ENCODE measurements at regions not wholly inside any gene's neighbourhood (a gene's known extent, or its start where the extent isn't known, plus 50 kb on each side); places are given as distances from the start of the nearest gene placed in this dataset.

DNA sequence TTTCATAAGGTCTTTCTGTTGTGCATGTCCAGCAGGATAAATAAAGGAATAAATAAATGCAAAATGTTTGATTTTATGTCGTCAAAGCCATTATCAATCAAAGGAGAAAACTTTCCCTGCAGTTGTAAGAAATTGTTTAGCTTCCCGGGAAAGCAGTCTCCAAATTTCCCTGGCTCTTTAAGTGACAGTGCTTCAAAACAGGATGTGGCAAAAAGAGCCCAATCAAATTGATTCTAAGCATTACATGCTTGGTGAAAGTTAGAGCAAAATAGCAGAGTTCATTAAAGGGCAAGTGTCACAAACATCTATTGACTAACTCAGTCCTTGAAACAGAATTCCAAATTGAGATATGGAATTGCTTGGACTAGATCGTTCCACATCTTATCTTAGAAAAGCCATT is 704.1 kb downstream of the PRELID2 start:
- WGBS, 4 donors: 27 to 40% (median 38%) methylated on average over 3 of the region's 3 CpGs
- intact Hi-C loops (cut with DNase I): no loop called here
- Histone ChIP-seq H3K9me3 (replicated peaks in 1 of 3) (no peaks in the 10 kb centered on the region), H3K27me3 (no peaks in the 10 kb centered on the region), H3K4me3 (no peak overlapping the region), H3K36me3 (replicated peaks in 1 of 2) (no peaks in the 10 kb centered on the region), H3K27ac (no peak overlapping the region), H3K4me1 (replicated peaks in 1 of 2) (no peaks in the 10 kb centered on the region)
- TF ChIP-seq POLR2A (IDR thresholded peaks at IDR 0.05): no peak
- TF ChIP-seq, protein P1, sequence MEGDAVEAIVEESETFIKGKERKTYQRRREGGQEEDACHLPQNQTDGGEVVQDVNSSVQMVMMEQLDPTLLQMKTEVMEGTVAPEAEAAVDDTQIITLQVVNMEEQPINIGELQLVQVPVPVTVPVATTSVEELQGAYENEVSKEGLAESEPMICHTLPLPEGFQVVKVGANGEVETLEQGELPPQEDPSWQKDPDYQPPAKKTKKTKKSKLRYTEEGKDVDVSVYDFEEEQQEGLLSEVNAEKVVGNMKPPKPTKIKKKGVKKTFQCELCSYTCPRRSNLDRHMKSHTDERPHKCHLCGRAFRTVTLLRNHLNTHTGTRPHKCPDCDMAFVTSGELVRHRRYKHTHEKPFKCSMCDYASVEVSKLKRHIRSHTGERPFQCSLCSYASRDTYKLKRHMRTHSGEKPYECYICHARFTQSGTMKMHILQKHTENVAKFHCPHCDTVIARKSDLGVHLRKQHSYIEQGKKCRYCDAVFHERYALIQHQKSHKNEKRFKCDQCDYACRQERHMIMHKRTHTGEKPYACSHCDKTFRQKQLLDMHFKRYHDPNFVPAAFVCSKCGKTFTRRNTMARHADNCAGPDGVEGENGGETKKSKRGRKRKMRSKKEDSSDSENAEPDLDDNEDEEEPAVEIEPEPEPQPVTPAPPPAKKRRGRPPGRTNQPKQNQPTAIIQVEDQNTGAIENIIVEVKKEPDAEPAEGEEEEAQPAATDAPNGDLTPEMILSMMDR (IDR thresholded peaks at IDR 0.05): no peak
- no peak for DNase-seq

- intact Hi-C loops (cut with DNase I): no loop called here
- WGBS, 4 donors: 73 to 82% (median 77%) methylated on average over 5 of the region's 5 CpGs
Observed at GRCh38 chr5:145129797-145130196, 705.3 kb downstream of the PRELID2 start.

GRCh38 chr5:145124806-145125205 is 710.3 kb downstream of the PRELID2 start:
- TF ChIP-seq, protein P1 (IDR thresholded peaks at IDR 0.05): no peak
- no peak for TF ChIP-seq POLR2A (IDR thresholded peaks at IDR 0.05)
- DNase-seq: no peak
- Histone ChIP-seq H3K27ac (no peak overlapping the region), H3K4me1 (replicated peaks in 1 of 2) (no peaks in the 10 kb centered on the region), H3K9me3 (replicated peaks in 1 of 3) (no peaks in the 10 kb centered on the region), H3K4me3 (no peak overlapping the region), H3K36me3 (replicated peaks in 1 of 2) (no peaks in the 10 kb centered on the region), H3K27me3 (no peaks in the 10 kb centered on the region)
- WGBS, 4 donors: 41 to 56% (median 43%) methylated on average over 3 of the region's 3 CpGs
- intact Hi-C loops (cut with DNase I): no loop called here

More at GRCh38 chr5:145129797-145130196, 705.3 kb downstream of the PRELID2 start:
- H3K9me3 ChIP-seq (replicated peaks in 1 of 3): no peaks in the 10 kb centered on the region
- H3K4me1 ChIP-seq (replicated peaks in 1 of 2): no peaks in the 10 kb centered on the region
- no peak overlapping the region for H3K4me3 ChIP-seq
- no peaks in the 10 kb centered on the region for H3K27me3 ChIP-seq
- H3K36me3 ChIP-seq (replicated peaks in 1 of 2): no peaks in the 10 kb centered on the region
- no peak overlapping the region for H3K27ac ChIP-seq
- TF ChIP-seq, protein P1 (IDR thresholded peaks at IDR 0.05): no peak
- no peak for TF ChIP-seq POLR2A (IDR thresholded peaks at IDR 0.05)
- DNase-seq: no peak

GRCh38 chr5:145118611-145119010 is 716.5 kb downstream of the PRELID2 start:
- H3K36me3 ChIP-seq (replicated peaks in 1 of 2): no peaks in the 10 kb centered on the region
- no peaks in the 10 kb centered on the region for H3K4me1 ChIP-seq (replicated peaks in 1 of 2)
- H3K27me3 ChIP-seq: no peaks in the 10 kb centered on the region
- no peak for TF ChIP-seq POLR2A (IDR thresholded peaks at IDR 0.05)
- TF ChIP-seq, protein P1 (IDR thresholded peaks at IDR 0.05): no peak
- intact Hi-C loops (cut with DNase I): no loop called here
- 50 to 81% (median 71%) methylated on average over 2 of the region's 2 CpGs for WGBS, 4 donors
- H3K27ac ChIP-seq: no peak overlapping the region
- no peak for DNase-seq
- no peak overlapping the region for H3K4me3 ChIP-seq
- H3K9me3 ChIP-seq (replicated peaks in 1 of 3): no peaks in the 10 kb centered on the region
